A172 (cell line): ENCODE measurements at regions not wholly inside any gene's neighbourhood (a gene's known extent, or its start where the extent isn't known, plus 50 kb on each side); places are given as distances from the start of the nearest gene placed in this dataset.

Experiments used
- DNase-seq: peaks from one replicate; pipeline ENCODE4 v3.0.0-alpha.2; 2015; ENCODE audit warnings: low spot score

DNA sequence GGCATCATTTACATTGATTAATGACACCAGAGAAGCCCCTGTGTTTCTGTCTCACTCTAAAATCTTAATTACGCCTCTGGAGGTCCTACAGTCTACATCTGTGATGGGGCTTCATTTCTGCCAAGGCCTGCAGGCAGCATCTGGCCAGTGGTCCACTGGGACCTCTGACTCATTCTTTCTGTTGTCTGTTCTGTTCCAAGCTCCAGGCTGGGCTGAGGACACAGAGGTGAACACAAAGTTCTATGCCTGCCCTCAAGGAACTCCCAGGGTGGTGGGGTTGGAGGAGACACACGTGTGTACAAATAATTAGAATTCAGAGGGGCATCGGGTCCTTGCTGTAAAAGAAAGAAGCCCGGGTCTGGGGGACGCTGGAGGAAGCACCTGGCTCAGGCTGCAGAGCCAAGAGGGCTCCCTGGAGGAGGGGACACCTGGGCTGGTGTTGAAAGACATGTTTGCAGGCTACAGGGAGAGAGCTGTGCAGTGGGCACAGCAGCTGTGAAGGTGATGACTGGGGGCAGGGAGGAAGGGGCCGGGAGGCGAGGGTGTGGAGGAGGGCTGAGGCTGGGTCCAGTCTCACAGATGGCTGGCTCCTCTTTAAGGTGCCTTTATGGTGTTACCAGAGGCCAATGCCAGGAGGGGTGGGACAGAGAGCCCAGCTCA, 103.3 kb upstream of the PRR23E start:
- no peak for DNase-seq

DNA sequence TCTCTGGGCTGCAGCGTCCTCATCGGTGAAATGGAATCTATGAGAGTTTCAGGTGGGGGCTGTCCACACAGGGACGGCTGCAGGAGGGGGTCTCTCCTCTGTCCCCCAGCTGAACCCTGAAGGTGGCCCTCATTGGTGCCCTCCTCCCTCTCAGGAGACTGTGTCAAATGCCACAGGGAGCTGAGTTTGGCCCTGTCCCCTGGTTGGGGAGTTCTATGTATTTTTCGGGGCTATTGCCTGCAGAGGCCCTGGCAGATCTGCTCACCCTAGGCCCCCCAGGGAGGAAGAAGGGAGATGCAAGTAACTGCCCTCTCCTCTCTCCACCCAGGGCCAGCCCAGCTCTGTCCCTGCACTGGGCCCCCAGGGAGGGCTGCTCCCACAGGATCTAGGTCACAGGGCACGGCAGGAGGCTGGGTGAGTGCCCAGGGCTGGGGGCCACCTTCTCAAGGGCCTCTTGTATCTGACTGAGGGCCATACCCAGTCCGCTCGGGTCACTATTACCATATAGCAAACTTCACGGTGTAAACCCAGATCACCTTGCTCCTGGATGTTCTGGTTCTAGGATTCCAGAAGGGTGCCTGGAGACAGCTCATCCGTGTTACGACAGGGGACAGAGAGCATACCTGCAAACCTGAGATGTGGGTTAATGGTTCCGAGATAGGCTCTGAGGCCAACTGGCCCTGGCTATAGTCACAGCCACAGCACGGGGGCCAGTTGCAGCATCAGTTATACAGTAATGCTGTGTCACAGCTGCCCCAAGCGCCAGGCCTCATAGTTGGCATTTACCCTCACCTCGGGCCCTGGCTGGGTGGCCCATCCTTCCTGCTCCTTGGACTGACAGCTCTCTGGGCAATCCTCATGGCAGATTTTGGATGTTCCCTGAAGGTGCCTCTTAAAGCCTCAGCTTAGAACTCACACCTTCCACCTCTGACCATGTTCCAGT, 102.4 kb upstream of the PRR23E start:
- no peak for DNase-seq

DNA sequence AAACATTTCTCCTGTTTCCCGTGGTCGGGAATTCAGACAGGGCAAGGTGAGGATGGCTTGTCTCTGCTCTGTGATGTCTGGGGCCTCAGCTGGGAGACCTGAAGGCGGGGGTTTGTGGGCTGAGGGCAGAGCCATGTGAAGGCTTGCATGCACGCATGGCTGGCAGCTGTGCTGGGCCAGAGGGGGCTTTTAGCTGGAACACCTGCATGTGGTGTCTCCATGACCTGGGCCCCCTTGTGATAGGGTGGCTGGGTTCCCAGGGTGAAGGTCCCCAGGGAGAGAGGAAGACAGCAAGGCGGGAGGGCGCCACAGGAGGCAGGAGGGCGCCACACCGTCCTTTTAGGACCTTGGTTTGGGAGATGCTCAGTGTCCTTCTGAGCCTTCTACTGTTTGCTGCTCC, 101.6 kb upstream of the PRR23E start:
- no peak for DNase-seq

DNA sequence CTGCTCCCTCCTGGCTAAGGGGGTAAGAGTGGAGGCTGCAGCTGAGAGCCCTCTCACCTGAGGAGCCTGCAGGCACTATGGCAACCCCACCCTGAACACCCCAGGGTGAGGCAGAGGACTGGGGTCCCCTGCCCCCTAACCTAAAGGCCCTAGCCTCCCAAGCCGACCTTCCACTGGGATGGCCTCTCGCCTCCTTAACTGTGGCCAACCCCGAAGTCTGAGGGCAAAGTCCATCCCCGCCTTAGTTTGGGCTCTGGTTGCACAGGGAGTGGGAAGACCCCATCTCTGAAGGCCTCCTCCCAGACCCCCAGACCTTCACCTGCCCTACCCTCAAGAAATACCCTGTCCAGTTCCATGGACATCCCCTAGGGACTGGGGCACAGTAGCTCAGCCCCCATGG, 100.6 kb upstream of the PRR23E start:
- DNase-seq: no peak

DNA sequence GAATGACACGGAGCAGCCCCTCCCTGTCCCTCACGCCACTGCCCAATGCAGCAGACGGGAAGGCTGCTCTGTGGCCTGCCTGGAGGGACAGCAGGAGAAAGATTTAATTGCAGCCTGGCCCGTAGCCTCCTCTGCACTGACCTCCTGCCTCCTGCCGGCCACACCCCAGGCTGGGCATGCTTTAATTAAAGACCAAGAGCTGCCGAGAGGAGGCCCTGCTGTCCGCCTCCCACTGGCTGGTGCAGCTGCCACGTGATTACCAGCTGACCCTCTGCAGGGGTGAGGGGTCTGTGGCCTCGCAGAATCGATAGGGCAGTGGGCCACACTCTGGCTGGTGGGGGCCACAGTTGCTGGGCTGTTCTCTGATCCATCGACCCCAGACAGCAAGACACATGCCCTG, 100.2 kb upstream of the PRR23E start:
- DNase-seq: no peak

DNA sequence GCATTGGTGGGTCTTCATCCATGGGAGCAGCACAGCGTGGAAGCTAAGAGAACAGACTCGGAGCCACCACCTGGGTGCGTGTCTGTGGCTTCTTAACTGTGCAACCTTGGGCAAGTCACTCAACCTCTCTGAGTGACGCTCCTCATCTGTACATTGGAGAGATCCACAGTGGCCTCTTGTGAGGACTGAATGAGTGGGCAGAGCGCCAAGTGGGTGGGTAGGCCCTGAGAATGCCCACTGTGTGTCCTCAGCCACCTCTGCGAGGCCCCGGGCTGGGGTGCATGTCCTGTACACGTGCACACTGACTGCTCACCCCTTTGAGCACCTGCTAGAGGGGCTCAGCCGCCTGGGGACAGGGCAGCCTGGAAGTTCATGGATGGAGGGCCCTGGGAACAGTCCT, 99.6 kb upstream of the PRR23E start:
- no peak for DNase-seq

DNA sequence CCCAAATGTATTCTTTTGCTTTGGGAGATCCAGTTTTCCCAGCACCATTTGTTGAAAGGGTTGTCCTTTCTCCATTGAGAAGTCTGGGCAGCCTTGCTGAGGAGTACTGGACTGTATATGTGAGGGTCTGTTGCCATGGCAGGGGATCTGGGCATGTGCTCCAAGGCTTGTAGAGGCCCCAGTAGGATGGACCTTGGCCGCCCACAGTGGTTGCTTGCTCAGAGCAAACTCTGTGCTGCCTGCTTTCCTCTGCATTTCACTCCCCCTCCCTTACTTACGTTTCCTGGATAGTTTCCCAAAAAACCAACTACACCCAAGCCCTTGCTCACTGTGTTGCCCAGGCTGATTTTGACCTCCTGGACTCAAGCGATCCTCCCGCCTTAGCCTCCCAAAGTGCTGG, 97.2 kb upstream of the PRR23E start:
- DNase-seq: no peak

DNA sequence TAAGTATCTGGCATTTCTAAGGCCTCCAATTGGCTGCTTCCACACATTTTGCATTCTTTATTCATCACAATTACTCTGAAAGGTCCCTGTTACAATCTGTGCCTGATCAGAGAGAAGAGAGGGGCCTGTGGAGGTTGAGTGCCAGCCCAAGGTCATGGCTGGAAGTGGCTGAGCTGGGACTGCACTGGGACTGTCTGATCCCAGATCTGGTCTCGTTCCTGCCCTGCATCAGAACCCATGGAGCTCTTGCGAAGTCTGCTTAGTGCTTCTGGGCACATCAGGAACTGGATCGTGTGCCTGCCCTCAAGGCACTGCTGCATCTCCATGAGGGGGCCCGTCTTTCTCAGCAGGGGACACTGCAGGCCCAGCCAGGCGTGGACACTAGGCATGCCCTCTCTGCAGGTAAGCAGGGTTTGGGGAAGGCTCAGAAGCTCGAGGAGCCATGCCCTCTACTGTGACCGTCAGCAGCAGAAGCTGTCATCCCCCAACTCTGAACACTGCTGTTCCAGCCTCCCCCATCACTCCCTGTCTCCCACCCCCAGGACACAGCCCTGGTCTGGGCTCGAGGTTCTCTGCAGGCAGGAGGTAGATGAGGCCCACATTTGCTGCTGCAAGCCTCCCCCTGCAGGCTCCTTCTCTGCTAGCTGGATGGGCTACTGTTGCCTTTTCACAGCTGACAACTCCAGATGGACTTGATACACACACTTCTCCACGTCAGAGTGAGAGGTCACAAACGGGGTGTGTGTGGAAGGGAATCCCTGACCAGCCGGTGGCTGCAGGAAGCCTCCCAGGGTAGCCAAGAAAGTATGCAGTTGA, 96.5 kb upstream of the PRR23E start:
- DNase-seq: no peak

DNA sequence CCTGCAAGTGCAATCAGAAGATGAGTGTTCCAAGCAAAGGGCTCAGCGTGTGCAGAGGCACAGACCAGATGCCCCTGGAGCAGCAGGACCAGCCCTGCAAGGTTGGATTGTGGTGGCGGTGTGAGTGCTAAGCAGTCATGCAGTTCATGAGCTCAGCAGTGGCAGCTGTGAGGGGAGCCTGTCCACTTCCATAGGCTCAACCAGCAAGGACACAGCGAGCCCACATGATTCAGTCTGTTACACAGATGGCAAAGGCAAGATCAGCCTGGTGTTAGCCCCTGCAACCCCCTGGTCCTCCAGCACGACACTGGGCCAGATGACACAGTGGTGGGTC, 95.9 kb upstream of the PRR23E start:
- no peak for DNase-seq

DNA sequence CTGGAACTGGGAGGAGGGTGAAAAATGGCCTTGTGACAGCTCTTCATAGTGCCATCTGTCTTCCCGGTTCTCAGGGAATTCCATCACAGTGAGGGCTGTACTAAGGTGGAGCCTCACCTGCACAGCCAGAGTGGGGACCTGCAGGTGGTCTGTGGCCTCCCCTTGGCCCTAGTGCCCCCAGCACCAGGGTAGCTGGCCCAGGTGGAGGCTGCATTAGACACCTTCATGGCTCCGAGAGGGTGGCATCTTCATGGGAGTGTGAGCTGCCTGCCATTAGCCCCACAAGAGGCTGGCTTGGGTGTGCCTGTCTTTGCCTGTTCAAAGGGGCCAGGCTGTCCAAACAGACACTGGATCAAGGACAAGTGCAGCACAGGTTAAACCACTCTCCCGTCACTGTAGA, 95.5 kb upstream of the PRR23E start:
- DNase-seq: no peak

DNA sequence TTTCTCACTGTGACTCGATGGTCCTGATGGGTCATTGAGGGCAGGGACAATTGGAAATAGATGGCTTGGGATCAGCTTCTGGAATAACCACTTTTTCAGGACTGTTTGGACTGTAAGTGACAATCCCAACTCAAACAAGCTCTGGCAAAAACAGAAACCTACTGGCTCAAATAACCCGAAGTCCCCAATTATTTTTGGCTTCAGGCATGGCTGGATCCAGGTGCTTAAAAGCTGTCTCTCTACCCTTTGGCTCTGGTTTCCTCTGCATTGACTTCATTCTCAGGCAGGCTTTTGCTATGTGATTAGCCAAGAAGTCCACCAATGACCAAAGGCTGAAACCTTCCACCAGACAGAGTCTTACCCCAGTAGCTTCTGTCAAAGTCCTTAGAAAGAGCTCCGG, 92.9 kb upstream of the PRR23E start:
- no peak for DNase-seq

DNA sequence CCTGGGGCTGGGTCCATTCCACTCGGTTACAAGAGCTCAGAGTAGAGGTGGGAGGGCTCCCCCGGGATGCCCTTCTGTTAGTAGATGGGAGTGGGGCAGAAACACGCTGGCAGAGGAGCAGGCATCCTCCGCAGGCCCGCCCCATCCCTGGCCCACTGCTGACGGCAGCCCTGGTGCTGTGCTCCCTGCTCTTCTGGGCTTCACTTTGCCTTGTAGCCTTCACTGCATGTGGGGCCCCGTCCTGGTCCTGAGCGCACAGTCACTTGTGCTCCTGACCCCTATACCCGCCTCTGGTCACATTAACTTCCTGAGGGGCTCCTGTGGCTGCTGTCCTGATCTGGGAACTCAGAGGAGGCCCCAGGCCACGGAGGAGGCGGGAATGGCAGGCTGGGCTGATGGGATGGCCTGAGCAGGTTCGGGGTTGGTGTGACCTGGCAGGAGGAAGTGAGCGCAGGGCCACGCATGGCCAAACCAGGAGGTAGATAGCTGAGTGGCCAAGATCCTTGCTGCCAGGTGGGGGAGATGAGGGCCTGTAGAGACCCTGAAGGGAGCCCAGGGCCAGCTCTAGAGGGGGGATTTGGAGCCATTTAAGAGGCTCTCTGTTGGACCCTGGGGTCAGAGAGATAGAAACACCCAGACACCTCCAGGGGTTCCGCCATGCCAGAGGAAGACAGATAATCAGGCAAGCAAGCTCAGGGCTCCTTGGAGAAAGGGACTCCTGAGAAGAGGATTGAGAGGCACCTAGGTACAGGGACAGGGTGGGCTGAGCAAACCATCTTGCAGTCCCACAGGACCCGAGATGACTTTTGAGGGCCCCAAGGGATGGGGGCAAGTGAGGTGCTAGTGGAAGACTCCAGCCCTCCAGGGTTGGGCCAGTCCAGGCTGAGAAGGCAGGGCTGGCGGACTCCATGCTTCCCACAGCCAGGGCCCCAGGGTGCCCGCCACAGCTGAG, 92.2 kb upstream of the PRR23E start:
- DNase-seq: no peak

DNA sequence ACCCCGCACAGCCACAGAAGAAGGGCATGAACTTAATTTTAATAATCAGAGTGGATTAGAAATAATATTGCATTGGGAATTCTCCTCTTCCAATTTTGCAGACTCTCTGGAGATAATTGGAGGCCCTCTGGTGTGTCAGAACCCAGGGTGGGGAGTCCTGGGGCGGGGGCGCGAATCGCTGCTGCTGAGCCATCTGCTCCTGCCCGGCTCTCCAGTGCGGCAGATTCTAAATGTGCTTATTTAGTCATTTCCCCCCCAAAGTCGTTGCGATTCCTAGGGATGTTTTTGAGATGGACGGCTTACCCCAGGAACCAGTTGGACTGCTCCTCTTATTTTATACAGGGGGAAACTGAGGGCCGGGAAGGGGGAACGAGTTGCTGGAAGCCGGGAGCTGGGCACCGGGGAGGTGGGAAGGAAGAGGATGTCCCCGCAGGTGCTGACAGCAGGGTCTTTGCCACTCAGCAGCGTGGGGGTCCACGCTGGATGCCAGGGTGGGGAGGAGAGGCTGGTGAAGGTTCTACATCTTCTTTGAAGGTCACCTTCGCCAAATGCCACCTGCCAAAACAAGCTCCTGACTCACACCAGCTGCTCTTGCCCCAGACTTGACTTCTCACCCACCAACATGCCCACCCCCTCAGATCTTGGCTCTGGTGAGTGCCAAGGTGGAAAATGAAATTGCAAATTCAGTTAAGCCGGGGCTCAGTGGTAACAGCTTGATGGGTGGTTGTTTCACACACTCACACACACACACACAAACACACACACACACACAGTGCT, 91.3 kb upstream of the PRR23E start:
- no peak for DNase-seq

DNA sequence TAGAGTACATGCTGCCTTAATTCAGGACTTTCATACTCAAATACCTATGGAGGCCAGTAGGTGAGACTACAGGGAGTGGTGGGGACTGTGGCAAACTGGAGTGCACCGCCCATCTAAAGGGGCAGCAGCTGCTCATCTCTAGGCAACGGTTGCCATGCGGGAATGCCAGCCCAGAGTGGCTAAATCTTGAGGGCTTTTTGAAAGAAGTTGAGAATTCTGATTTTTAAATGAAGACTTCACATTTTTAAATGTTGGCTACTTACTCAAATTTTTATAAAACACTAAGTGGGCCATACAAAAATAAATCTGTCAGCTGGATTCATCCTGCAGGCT, 90.8 kb upstream of the PRR23E start:
- DNase-seq: no peak

DNA sequence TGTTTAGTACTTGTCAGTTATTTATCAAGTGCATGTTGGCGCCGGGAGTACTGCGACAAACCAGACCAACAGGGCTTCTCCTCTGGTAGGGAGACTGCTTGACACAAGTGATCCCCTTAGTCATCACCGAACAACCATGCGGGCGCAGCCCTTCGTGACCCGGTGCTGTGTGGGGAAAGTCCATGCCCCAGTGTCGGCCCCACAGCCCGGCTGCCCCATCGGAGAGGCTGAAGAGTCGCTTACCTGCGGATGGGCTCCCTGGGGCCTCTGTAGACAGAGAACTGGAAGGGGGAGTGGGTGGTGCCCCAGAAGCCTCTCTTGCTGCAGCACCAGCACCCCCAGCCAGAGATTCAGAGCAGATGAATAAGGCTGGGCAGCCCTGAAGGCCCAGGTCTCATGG, 90.3 kb upstream of the PRR23E start:
- no peak for DNase-seq

DNA sequence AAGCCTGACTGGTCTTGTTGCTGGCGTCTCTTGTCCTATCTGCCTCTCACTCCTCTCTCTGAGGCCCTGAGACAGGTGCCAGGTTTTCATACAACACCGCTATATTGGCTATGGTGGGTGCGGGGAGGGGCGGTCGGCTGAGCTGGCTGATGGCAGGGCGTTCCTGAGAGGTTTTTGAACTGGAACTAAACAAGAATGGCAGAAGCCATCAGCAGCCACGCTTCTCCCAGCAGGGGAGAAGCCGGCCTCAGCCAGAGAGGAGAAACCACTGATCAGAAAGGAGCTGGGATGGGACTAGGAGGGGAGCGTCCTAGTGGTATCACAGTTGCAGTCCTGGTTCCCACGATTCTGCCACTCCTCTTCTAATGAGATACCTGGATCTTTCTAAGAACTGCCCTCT, 89.9 kb upstream of the PRR23E start:
- DNase-seq: no peak

DNA sequence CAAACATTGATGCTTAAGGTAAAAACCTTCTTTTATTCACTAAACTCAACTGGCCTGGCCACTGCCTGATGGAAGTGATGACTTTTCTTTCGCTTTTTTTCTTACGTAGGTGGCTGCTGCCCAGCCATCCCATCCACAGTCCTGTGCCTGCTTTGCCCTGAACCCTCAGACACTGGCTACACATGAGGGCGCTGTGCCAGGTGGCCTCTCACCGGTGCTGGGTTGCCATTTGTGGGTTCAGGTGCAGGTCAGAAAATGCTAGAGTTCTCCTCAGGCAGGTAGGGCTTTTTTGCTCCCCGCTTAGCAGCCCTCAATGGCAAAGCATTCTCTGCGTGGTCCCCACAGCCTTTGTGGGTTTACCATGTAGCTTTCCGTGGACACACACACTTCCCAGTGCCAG, 88.3 kb upstream of the PRR23E start:
- no peak for DNase-seq

DNA sequence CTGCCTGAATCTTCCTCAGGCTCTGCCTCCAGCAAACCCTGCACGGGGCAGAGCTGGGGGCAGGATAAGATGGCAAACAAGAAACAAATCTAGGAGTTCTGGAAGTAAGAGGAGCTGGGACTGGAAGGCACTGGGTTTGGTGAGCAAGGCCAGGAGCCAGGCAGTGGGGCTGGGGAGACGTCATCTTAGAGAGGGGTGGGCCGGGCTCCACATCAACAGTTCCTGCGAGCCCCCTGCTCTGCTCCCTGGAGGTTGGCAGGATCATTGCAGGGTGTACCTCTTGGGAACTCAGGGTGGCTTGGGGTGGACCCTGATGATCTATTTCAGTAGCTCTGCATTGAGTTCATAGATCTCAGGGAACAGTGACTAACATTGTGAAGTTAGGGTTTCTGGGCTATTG, 87.3 kb upstream of the PRR23E start:
- DNase-seq: no peak

DNA sequence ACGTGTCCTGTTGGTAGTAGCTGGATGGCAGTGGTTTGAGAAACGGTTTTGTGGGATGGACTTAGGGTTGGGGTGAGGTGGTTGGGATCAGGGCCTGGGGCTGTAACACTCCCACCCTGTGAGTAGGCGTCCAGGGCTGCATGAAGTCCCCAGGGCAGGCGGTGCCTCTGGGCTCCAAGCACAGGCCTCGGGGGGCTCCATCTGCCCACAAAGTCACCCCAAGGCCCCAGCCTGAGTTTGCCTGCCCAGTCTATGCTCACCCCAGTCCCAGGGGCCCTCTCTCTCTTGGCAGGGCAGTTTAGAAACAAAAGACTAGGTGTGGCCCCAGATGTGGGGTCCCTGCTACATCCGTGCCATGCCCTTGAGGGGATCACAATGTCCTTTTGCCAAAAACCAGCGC, 86.9 kb upstream of the PRR23E start:
- DNase-seq: no peak

DNA sequence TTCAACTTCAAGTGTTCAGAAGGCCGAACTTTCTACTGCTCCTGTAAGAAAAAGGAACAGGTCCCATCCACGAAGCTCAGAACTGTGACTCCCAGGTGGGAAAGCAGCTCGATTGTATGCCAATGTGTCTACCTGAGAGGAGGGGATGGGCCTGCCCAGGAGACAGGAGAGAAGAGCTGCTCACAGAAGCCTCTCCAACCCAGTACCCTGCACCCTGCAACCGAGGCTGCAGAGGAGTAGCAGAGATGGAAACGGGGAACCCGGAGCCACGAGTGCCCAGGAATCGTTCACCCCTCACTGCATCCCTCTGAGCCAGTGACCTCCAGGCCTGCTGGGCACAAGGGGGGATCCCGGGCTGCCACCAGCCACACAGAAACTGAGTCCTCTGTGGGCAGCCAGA, 86.5 kb upstream of the PRR23E start:
- DNase-seq: no peak

DNA sequence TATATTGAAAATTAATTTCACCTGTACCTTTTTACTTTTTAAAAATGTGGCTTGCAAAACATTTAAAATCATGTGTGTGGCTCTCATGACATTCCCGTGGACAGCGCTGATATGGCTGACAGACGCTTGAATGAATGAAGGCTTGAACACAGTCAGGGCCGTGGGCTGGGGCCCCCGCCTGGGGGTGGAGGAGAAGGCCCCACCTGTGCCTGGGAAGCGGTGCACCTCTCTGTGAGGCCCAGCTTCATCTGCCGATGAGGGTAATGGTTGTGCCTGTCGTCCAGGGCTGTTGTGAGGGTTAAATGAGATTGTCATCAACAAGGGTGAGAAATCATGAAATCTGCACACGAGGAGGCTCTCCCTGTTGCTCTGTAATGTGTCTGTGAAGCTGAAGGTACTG, 85.9 kb upstream of the PRR23E start:
- DNase-seq: no peak
